VCaP (cell line): ENCODE measurements at regions not wholly inside any gene's neighbourhood (a gene's known extent, or its start where the extent isn't known, plus 50 kb on each side); places are given as distances from the start of the nearest gene placed in this dataset.

ENCODE experiments used
- H3K27ac ChIP-seq: fragments of 450-650 bp; 2 replicates; pipeline ENCODE4 v1.5.1; 2017
- CTCF ChIP-seq: fragments of 450-650 bp; conservative IDR thresholded peaks from 2 replicates; pipeline ENCODE4 v1.5.1; 2017; ENCODE audit warnings: mild to moderate bottlenecking, moderate library complexity

GRCh38 chr13:59266478-59267063, 897.2 kb downstream of the DIAPH3 start:
- no peak for TF ChIP-seq CTCF
- H3K27ac ChIP-seq, result no peak overlapping the region

- TF ChIP-seq CTCF, result no peak
- H3K27ac ChIP-seq, result no peak overlapping the region
These were observed 894.3 kb downstream of the DIAPH3 start for GRCh38 chr13:59269476-59269875.

GRCh38 chr13:59270327-59270726, 893.4 kb downstream of the DIAPH3 start:
- no peak for TF ChIP-seq CTCF
- no peak overlapping the region for H3K27ac ChIP-seq

- no peak for TF ChIP-seq CTCF
- no peak overlapping the region for H3K27ac ChIP-seq
These were observed 888.6 kb downstream of the DIAPH3 start for GRCh38 chr13:59274958-59275727.

- no peak for TF ChIP-seq CTCF
- H3K27ac ChIP-seq, result no peak overlapping the region
These were observed 887.3 kb downstream of the DIAPH3 start for GRCh38 chr13:59276436-59276835.

- TF ChIP-seq CTCF, result no peak
- H3K27ac ChIP-seq, result no peak overlapping the region
These were observed 886.6 kb downstream of the DIAPH3 start for GRCh38 chr13:59277106-59277505.

- no peak overlapping the region for H3K27ac ChIP-seq
- TF ChIP-seq CTCF, result no peak
These were observed 884.7 kb downstream of the DIAPH3 start for GRCh38 chr13:59279028-59279427.
